Erythroblast (primary cell): ENCODE measurements at regions not wholly inside any gene's neighbourhood (a gene's known extent, or its start where the extent isn't known, plus 50 kb on each side); places are given as distances from the start of the nearest gene placed in this dataset.

Source experiments
- GATA1 ChIP-seq: IDR thresholded peaks from 2 replicates; pipeline ENCODE4 v1.6.1; 2011; ENCODE audit warnings: low read depth, mild to moderate bottlenecking, control low read depth, low read length, moderate library complexity
- POLR2A ChIP-seq: IDR thresholded peaks from 2 replicates; pipeline ENCODE4 v1.6.1; 2011; ENCODE audit warnings: mild to moderate bottlenecking, low read length

- TF ChIP-seq POLR2A (no peak), GATA1 (no peak)
Observed at GRCh38 chr21:14827468-14827867, 237.3 kb downstream of the NRIP1 start.
